Gastrocnemius medialis (tissue), 4 donors: ENCODE measurements at regions not wholly inside any gene's neighbourhood (a gene's known extent, or its start where the extent isn't known, plus 50 kb on each side); places are given as distances from the start of the nearest gene placed in this dataset.

Experiments
- ATAC-seq, 2 donors: fragments of 150-250 bp; one replicate each; pipeline ENCODE4 v1.9.1; 2016
- DNase-seq, 2 donors: peaks; one replicate each; pipeline ENCODE4 v3.0.0-alpha.2; 2019
- H3K27ac ChIP-seq, 4 donors: fragments of 200-600 bp; sonication (generic); 1 replicate in 1 of 4; 2 replicates in 3 of 4; pipeline ENCODE4 v1.5.1; 2016 to 2018; ENCODE audit warnings: mild to moderate bottlenecking in 2 of 4, moderate library complexity in 1 of 4
- H3K27me3 ChIP-seq, 3 donors: fragments of 200-600 bp; sonication (generic) in 2 of 3; 1 replicate in 1 of 3; 2 replicates in 2 of 3; pipeline versions ENCODE4 v1.5.1 to v1.6.0; 2016 to 2019; ENCODE audit warnings: mild to moderate bottlenecking in 1 of 3, moderate library complexity in 1 of 3
- H3K36me3 ChIP-seq, 2 donors: fragments of 200-600 bp; sonication (generic) in 1 of 2; one replicate each; pipeline ENCODE4 v1.5.1; 2017 to 2018
- H3K4me1 ChIP-seq, 2 donors: fragments of 200-600 bp; sonication (generic) in 1 of 2; one replicate each; pipeline ENCODE4 v1.5.1; 2016 to 2017; ENCODE audit warnings: mild to moderate bottlenecking in 2 of 2
- H3K4me3 ChIP-seq, 4 donors: fragments of 200-600 bp; sonication (generic) in 3 of 4; 1 replicate in 1 of 4; 2 replicates in 3 of 4; pipeline ENCODE4 v1.5.1; 2016 to 2019; ENCODE audit warnings: mild to moderate bottlenecking in 2 of 4
- H3K9me3 ChIP-seq, 3 donors: fragments of 200-600 bp; sonication (generic) in 2 of 3; 1 replicate in 1 of 3; 2 replicates in 2 of 3; pipeline ENCODE4 v1.5.1; 2016 to 2019
- CTCF ChIP-seq, 5 experiments: fragments of 450-650 bp in 3 of 5; fragments of 200-600 bp in 2 of 5; sonication (generic) in 2 of 5; IDR thresholded peaks in 4 of 5; conservative IDR thresholded peaks in 1 of 5; 1 replicate in 4 of 5; 2 replicates in 1 of 5; pipeline ENCODE4 v1.5.1; 2016 to 2019; ENCODE audit warnings: antibody characterized with exemption in 5 of 5, mild to moderate bottlenecking in 3 of 5, moderate library complexity in 3 of 5
- POLR2A ChIP-seq, 2 donors: fragments of 450-650 bp; IDR thresholded peaks; one replicate each; pipeline ENCODE4 v1.6.1; 2017; ENCODE audit warnings: antibody characterized with exemption in 2 of 2, mild to moderate bottlenecking in 2 of 2, moderate library complexity in 2 of 2
- in situ Hi-C, 4 donors: fragments of 200-750 bp; cut with MboI; loops; one replicate each; pipeline versions ENCODE4 v1.15.0 to v1.8.0; 2017; ENCODE audit warnings: low sequenced_read_pairs in 4 of 4
- intact Hi-C: fragments of 100-400 bp; cut with DNase I; formaldehyde crosslinking; loops from one replicate; pipeline ENCODE4 v1.15.1; 2023; ENCODE audit warnings: low total_unique reads

GRCh38 chr3:135779024-135779423, 186.5 kb upstream of the PPP2R3A start:
- DNase-seq, result no peak
- H3K4me3 ChIP-seq, result no peak overlapping the region
- H3K36me3 ChIP-seq, result no peaks in the 10 kb centered on the region
- ATAC-seq, result no peak
- no peaks in the 10 kb centered on the region for H3K4me1 ChIP-seq
- no peak for TF ChIP-seq POLR2A (IDR thresholded peaks at IDR 0.05)
- no peak for TF ChIP-seq CTCF (IDR thresholded peaks at IDR 0.05 in 4 of 5, conservative IDR thresholded peaks at IDR 0.05 in 1 of 5)
- H3K9me3 ChIP-seq, result no peaks in the 10 kb centered on the region
- in situ Hi-C loops, result no loop called here
- intact Hi-C loops, result no loop called here
- no peaks in the 10 kb centered on the region for H3K27me3 ChIP-seq
- H3K27ac ChIP-seq, result no peak overlapping the region

GRCh38 chr3:135779590-135780235, 185.8 kb upstream of the PPP2R3A start:
- H3K9me3 ChIP-seq, result no peaks in the 10 kb centered on the region
- no peaks in the 10 kb centered on the region for H3K4me1 ChIP-seq
- no peak overlapping the region for H3K4me3 ChIP-seq
- TF ChIP-seq CTCF (IDR thresholded peaks at IDR 0.05 in 4 of 5, conservative IDR thresholded peaks at IDR 0.05 in 1 of 5) (no peak), POLR2A (IDR thresholded peaks at IDR 0.05) (no peak)
- in situ Hi-C loops, result no loop called here
- DNase-seq (no peak), ATAC-seq (no peak)
- H3K27me3 ChIP-seq, result no peaks in the 10 kb centered on the region
- no peaks in the 10 kb centered on the region for H3K36me3 ChIP-seq
- no peak overlapping the region for H3K27ac ChIP-seq
- intact Hi-C loops, result no loop called here

- H3K27ac ChIP-seq, result no peak overlapping the region
- intact Hi-C loops (no loop called here), in situ Hi-C loops (no loop called here)
- DNase-seq, result no peak
- ATAC-seq, result no peak
- no peaks in the 10 kb centered on the region for H3K9me3 ChIP-seq
- H3K27me3 ChIP-seq, result no peaks in the 10 kb centered on the region
- H3K36me3 ChIP-seq, result no peaks in the 10 kb centered on the region
- H3K4me1 ChIP-seq, result no peaks in the 10 kb centered on the region
- no peak overlapping the region for H3K4me3 ChIP-seq
- TF ChIP-seq POLR2A (IDR thresholded peaks at IDR 0.05), result no peak
- TF ChIP-seq CTCF (IDR thresholded peaks at IDR 0.05 in 4 of 5, conservative IDR thresholded peaks at IDR 0.05 in 1 of 5), result no peak
Measured at GRCh38 chr3:135781026-135781815, 184.3 kb upstream of the PPP2R3A start.

GRCh38 chr3:135784557-135784956, 181.0 kb upstream of the PPP2R3A start:
- no peak for TF ChIP-seq POLR2A (IDR thresholded peaks at IDR 0.05)
- TF ChIP-seq CTCF (IDR thresholded peaks at IDR 0.05 in 4 of 5, conservative IDR thresholded peaks at IDR 0.05 in 1 of 5), result no peak
- no peaks in the 10 kb centered on the region for H3K36me3 ChIP-seq
- in situ Hi-C loops, result no loop called here

More at GRCh38 chr3:135784557-135784956, 181.0 kb upstream of the PPP2R3A start:
- DNase-seq, result no peak
- Histone ChIP-seq H3K4me1 (no peaks in the 10 kb centered on the region), H3K4me3 (no peak overlapping the region), H3K27me3 (no peaks in the 10 kb centered on the region), H3K9me3 (no peaks in the 10 kb centered on the region), H3K27ac (no peak overlapping the region)
- ATAC-seq, result no peak
- intact Hi-C loops, result no loop called here
